NT2/D1 (cell line): ENCODE measurements at regions not wholly inside any gene's neighbourhood (a gene's known extent, or its start where the extent isn't known, plus 50 kb on each side); places are given as distances from the start of the nearest gene placed in this dataset.

Experiments
- DNase-seq: peaks from one replicate; pipeline ENCODE4 v3.0.0-alpha.2; 2011; ENCODE audit warnings: low read depth, low spot score
- H3K27me3 ChIP-seq: 2 replicates; pipeline ENCODE4 v1.6.0; 2011; ENCODE audit warnings: mild to moderate bottlenecking; ENCODE audit not compliant: insufficient read length, insufficient read depth
- H3K36me3 ChIP-seq: 2 replicates; pipeline ENCODE4 v1.6.1; 2011; ENCODE audit warnings: mild to moderate bottlenecking, low read length, mixed read lengths; ENCODE audit not compliant: insufficient read depth, insufficient read length
- H3K4me1 ChIP-seq: 2 replicates; pipeline ENCODE4 v1.5.1; 2011; ENCODE audit not compliant: insufficient read depth, insufficient read length
- H3K4me3 ChIP-seq: 2 replicates; pipeline ENCODE4 v1.5.1; 2011; ENCODE audit warnings: low read depth; ENCODE audit not compliant: insufficient read length
- H3K9ac ChIP-seq: 2 replicates; pipeline ENCODE4 v1.6.0; 2011; ENCODE audit warnings: low read depth; ENCODE audit not compliant: insufficient read length
- H3K9me3 ChIP-seq: 2 replicates; pipeline ENCODE4 v1.5.1; 2011; ENCODE audit warnings: mild to moderate bottlenecking, low read length; ENCODE audit not compliant: insufficient read depth
- SUZ12 ChIP-seq: IDR thresholded peaks from 2 replicates; pipeline ENCODE4 v1.6.1; 2011; ENCODE audit not compliant: insufficient read length, insufficient read depth; ENCODE audit errors: extremely low read depth
- YY1 ChIP-seq: IDR thresholded peaks from 2 replicates; pipeline ENCODE4 v1.6.1; 2011; ENCODE audit not compliant: insufficient read length, insufficient read depth
- ZNF274 ChIP-seq: IDR thresholded peaks from 2 replicates; pipeline ENCODE4 v1.6.1; 2011; ENCODE audit warnings: mild to moderate bottlenecking, low read depth, low read length

DNA sequence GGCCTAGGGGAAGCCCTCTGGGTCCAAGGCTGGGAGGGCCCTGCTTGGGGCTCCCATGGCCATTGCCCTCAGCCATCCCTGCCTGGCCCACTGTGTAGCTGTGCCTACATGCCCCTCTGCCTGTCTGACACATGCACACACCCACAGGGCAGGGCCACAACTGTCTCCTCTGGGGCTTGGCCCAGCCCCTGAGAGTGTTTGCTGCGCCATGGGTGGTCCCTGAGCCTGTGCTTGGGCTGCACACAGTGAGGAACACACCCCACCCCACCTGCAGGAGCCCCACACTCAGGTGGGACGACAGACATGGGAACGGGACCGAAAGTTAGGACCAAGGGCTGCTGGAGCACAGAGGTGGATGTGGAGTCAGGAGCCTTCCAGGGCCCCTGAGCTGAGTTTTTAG, 489.5 kb downstream of the TBC1D22A start:
- Histone ChIP-seq H3K27me3 (no peaks in the 10 kb centered on the region), H3K4me3 (no peak overlapping the region), H3K9me3 (no peaks in the 10 kb centered on the region), H3K9ac (no peak overlapping the region), H3K36me3 (no peaks in the 10 kb centered on the region), H3K4me1 (no peaks in the 10 kb centered on the region)
- DNase-seq: no peak
- TF ChIP-seq ZNF274 (no peak), SUZ12 (no peak), YY1 (no peak)

DNA sequence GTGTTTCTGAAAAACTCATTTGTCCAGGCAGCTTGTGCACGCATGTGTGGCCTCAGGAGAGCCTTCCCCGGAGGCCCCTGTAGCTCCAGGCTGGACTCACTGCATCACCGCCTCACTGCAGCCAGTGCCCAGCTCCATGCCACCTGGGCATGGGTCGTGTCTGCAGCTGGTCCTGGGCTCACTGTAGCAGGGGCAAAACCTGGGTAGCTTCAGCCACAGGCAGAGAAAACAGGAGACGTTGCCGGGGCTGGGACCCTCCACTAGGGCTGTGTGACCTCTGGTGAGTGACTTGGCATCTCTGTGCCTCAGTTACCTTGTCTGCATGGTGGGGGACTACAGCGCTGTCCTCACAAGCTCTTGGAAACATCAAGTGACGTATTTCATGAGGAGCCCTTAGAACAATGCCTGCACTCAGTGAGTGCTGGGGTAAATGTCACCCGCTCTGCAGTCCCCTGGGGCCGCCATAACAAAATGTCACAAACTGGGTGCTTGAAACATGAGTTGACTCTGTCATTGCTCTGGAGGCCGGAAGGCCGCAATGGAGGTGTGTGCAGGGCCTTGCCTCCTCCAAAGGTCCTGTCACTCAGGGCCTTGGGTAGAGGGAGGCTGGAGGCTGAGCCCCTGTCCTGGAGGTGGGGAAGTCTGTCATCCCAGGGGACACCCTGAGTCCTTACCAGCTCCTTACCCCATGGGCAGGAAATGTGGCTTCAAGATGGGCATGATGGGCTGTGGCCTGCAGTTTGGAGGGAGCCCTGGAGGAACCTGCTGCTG, 488.7 kb downstream of the TBC1D22A start:
- Histone ChIP-seq H3K9me3 (no peaks in the 10 kb centered on the region), H3K36me3 (no peaks in the 10 kb centered on the region), H3K4me3 (no peak overlapping the region), H3K27me3 (no peaks in the 10 kb centered on the region), H3K9ac (no peak overlapping the region), H3K4me1 (no peaks in the 10 kb centered on the region)
- TF ChIP-seq ZNF274 (no peak), SUZ12 (no peak), YY1 (no peak)
- DNase-seq: no peak

DNA sequence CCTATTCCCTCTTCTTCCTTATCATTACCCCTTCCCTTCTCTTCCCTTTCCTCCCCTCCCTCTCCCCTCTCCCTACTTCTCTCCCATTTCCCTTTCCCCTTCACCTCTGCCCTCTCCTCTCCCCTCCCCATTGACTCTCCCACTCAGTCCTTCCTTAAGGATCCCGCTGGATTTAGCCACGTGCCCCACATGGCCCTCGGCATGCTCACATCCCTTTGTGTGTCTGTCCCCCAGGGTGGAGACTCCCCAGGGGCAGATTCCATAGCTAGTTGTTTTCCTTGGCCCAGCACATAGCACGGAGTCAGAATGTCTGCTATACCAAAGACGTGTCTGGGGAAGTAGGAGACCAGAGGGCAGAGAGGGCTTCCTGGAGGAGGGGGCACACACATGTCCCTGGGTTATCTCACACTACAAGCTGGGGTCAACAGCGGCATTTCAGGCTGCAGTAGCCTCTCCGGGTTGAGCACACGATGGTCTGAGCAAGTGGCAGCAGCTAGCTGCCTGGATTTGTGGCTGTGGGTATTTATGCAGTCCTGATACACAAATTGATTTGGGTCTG, 487.0 kb downstream of the TBC1D22A start:
- Histone ChIP-seq H3K4me1 (no peaks in the 10 kb centered on the region), H3K27me3 (no peaks in the 10 kb centered on the region), H3K4me3 (no peak overlapping the region), H3K36me3 (no peaks in the 10 kb centered on the region), H3K9me3 (no peaks in the 10 kb centered on the region), H3K9ac (no peak overlapping the region)
- no peak for DNase-seq
- no peak for TF ChIP-seq YY1

DNA sequence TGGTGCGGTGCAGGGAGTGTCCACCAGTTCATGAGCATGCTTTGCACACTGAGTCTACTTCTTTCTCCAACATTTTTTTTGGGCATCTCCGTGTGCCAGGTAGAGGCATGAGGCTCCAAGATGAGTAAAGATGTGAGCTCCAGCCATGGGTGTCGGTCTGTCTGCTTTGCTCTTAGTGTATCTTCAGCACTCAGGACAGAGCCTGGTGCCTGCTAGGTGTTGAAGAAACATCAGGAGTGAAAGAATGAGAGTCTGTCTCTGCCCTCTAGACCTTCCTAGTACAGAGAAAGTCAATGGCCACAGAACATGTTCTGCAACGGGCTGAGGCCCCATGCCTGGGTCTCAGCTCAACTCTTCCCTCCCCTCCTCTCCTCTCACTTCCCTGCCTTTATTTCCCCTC, 486.5 kb downstream of the TBC1D22A start:
- H3K9me3 ChIP-seq: no peaks in the 10 kb centered on the region
- H3K4me1 ChIP-seq: no peaks in the 10 kb centered on the region
- H3K4me3 ChIP-seq: no peak overlapping the region
- no peaks in the 10 kb centered on the region for H3K36me3 ChIP-seq
- H3K9ac ChIP-seq: no peak overlapping the region
- TF ChIP-seq ZNF274 (no peak), SUZ12 (no peak), YY1 (no peak)
- DNase-seq: no peak
- no peaks in the 10 kb centered on the region for H3K27me3 ChIP-seq

DNA sequence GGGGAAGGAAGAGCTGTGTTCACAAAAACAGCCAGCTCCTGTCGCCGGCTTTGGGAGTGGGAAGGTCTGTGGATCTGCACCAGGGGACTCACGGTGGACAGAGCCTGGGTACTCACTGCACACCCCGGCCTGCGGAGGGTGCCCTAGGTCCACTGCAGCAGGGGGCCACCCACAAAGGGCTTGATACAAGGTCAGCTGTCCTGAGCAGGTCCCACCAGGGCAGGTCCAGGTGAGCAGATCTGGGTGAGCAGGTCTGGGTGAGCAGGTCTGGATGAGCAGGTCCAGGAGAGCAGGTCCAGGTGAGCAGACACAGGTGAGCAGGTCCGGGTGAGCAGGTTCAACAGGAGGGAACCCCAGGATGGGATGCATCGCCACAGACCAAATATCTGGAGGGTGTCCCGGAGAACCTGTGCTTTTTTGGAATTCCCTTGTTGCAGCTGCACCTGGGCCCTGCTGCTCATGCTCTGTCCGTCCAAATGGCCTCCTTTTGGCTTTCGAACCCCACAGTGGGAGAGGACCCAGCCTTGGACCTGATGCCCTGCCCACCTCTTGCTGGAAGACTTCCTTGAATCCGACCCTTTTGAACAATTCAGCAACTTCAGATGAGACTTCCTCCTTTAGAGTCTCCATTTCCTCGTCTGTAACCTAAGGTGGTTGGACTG, 485.3 kb downstream of the TBC1D22A start:
- H3K4me1 ChIP-seq: no peaks in the 10 kb centered on the region
- H3K27me3 ChIP-seq: no peaks in the 10 kb centered on the region
- no peak for DNase-seq
- H3K9ac ChIP-seq: no peak overlapping the region
- H3K4me3 ChIP-seq: no peak overlapping the region
- no peak for TF ChIP-seq SUZ12
- no peak for TF ChIP-seq ZNF274
- no peak for TF ChIP-seq YY1
- H3K9me3 ChIP-seq: no peaks in the 10 kb centered on the region; the same call in 1 of the 2 replicates
- H3K36me3 ChIP-seq: no peaks in the 10 kb centered on the region

DNA sequence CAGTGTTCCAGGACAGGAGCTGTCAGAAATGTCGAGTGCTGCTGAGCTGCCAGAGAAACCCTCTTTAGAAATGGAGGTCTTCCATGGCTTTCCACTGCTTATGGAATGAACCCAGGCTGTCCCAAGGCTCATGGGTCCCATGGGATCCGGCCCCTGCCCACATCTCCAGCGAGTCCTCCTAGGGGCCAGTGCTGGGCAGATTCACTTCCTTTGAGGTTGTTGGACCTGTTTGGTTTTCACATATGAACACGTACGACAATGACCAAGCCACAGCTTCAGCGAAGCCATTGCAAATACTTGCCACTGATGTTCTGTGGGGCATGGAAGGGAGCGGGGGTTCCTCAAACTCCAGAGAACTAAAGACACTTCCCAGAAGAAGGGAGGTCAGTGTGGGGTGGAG, 483.3 kb downstream of the TBC1D22A start:
- no peak overlapping the region for H3K4me3 ChIP-seq
- DNase-seq: no peak
- H3K36me3 ChIP-seq: no peaks in the 10 kb centered on the region
- TF ChIP-seq ZNF274: no peak
- TF ChIP-seq SUZ12: no peak
- no peak for TF ChIP-seq YY1
- H3K9ac ChIP-seq: no peak overlapping the region
- H3K27me3 ChIP-seq: no peaks in the 10 kb centered on the region
- H3K9me3 ChIP-seq: no peaks in the 10 kb centered on the region; the same call in 1 of the 2 replicates
- no peaks in the 10 kb centered on the region for H3K4me1 ChIP-seq

DNA sequence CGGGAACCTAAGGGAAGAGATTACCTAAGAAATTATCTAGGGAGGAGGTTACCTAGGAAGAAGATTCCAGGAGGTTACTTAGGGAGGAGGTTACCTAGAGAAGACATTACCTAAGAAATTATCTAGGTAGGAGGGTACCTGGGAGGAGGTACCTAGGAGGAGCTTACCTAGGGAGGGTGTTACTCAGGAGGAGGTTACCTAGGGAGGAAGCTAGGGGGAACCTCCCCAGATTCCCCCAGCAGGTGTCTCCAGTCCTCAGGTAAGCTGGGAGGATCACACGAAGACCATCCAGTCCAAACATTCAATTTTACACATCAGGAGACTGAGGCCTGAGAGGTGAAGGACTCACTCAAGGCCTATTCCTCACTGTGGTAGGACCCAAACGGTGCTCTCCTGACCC, 482.8 kb downstream of the TBC1D22A start:
- Histone ChIP-seq H3K4me1 (no peaks in the 10 kb centered on the region), H3K9me3 (no peaks in the 10 kb centered on the region; the same call in 1 of the 2 replicates), H3K36me3 (no peaks in the 10 kb centered on the region), H3K27me3 (no peaks in the 10 kb centered on the region), H3K9ac (no peak overlapping the region), H3K4me3 (no peak overlapping the region)
- TF ChIP-seq YY1 (no peak), SUZ12 (no peak)
- DNase-seq: no peak
